Upper lobe of right lung (tissue), 1 donor: ENCODE measurements at regions not wholly inside any gene's neighbourhood (a gene's known extent, or its start where the extent isn't known, plus 50 kb on each side); places are given as distances from the start of the nearest gene placed in this dataset.

Experiments used
- ATAC-seq: fragments of 200-7000 bp; cut with Tn5 transposase; one replicate; pipeline ENCODE4 v1.9.1; 2020; ENCODE audit warnings: mild to moderate bottlenecking, moderate library complexity
- DNase-seq: peaks from one replicate; pipeline ENCODE4 v3.0.0-alpha.2; 2020
- H3K27ac ChIP-seq: fragments of 200-600 bp; one replicate; pipeline ENCODE4 v1.8.0; 2022
- H3K27me3 ChIP-seq: fragments of 200-600 bp; one replicate; pipeline ENCODE4 v1.8.0; 2022; ENCODE audit warnings: mild to moderate bottlenecking
- H3K36me3 ChIP-seq: fragments of 200-600 bp; one replicate; pipeline ENCODE4 v1.8.0; 2022
- H3K4me1 ChIP-seq: fragments of 200-600 bp; one replicate; pipeline ENCODE4 v1.8.0; 2022
- H3K4me3 ChIP-seq: fragments of 200-600 bp; one replicate; pipeline ENCODE4 v1.8.0; 2022; ENCODE audit warnings: mild to moderate bottlenecking
- H3K9me3 ChIP-seq: fragments of 200-600 bp; one replicate; pipeline ENCODE4 v1.8.0; 2022
- intact Hi-C: fragments of 100-400 bp; cut with DNase I; formaldehyde crosslinking; loops from one replicate; pipeline ENCODE4 v1.11.0; 2022
- TF ChIP-seq, protein P1 (sequence below): fragments of 200-600 bp; IDR thresholded peaks from one replicate; pipeline ENCODE4 v1.8.0; 2022; ENCODE audit warnings: antibody characterized with exemption
- donor health status: DM: no; HTN: yes; CAD: no; lungs with severe emphysema.

- no peak overlapping the region for H3K27ac ChIP-seq
- no peaks in the 10 kb centered on the region for H3K36me3 ChIP-seq
- intact Hi-C loops = no loop called here
- ATAC-seq (peak; percentile 50), DNase-seq (no peak)
- TF ChIP-seq, protein P1, sequence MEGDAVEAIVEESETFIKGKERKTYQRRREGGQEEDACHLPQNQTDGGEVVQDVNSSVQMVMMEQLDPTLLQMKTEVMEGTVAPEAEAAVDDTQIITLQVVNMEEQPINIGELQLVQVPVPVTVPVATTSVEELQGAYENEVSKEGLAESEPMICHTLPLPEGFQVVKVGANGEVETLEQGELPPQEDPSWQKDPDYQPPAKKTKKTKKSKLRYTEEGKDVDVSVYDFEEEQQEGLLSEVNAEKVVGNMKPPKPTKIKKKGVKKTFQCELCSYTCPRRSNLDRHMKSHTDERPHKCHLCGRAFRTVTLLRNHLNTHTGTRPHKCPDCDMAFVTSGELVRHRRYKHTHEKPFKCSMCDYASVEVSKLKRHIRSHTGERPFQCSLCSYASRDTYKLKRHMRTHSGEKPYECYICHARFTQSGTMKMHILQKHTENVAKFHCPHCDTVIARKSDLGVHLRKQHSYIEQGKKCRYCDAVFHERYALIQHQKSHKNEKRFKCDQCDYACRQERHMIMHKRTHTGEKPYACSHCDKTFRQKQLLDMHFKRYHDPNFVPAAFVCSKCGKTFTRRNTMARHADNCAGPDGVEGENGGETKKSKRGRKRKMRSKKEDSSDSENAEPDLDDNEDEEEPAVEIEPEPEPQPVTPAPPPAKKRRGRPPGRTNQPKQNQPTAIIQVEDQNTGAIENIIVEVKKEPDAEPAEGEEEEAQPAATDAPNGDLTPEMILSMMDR = peak; percentile 53
- no peaks in the 10 kb centered on the region for H3K9me3 ChIP-seq
- no peak overlapping the region for H3K4me3 ChIP-seq
- H3K4me1 ChIP-seq = no peaks in the 10 kb centered on the region
- no peaks in the 10 kb centered on the region for H3K27me3 ChIP-seq
These were observed 207.6 kb upstream of the DMRTA1 start for GRCh38 chr9:22238809-22239684.

DNA sequence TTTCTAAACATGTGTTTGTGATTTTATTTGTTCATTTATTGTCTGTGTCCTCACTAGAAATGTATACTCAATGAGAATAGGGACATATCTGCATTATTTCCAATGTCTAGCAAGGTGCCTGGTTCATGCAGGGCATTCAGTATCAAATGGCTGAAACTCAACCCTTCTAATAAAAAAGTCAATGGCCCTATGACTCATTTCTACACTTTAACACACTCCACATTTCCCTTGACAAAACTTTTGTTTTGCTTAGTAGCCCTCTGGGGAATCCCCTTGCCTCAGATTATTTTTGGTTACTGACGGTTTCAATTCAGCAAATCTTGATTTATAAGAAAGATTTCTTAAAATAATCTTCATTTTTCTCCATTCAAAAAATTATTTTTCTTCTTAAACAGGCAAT, 206.0 kb upstream of the DMRTA1 start:
- Histone ChIP-seq H3K9me3 (no peaks in the 10 kb centered on the region), H3K27me3 (no peaks in the 10 kb centered on the region), H3K36me3 (no peaks in the 10 kb centered on the region), H3K27ac (no peak overlapping the region), H3K4me3 (no peak overlapping the region), H3K4me1 (no peaks in the 10 kb centered on the region)
- intact Hi-C loops = loop anchor here (5.0 kb wide), 1 partner anchor 428 kb away; no protein-coding TSS in a partner anchor
- TF ChIP-seq, protein P1 = no peak
- ATAC-seq = no peak
- no peak for DNase-seq

DNA sequence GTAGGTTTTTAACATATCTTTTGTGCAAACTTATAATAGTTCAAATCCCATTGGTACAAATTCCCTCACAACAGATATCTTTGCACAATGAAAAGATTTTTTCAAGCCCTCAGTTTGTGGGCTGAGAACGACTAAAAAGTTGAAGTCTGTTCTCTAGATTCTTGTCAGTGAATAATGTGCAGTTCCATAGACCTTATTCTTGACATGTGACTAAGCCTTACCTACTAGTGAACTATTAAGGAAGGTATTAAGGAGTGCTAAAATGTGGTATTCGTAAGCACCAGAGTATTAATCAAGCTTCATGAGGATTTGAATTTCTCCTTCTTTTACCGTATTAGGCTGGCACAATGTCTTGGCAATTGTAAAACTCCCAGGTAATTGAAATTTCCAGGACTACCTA, 205.6 kb upstream of the DMRTA1 start:
- TF ChIP-seq, protein P1 = no peak
- Histone ChIP-seq H3K9me3 (no peaks in the 10 kb centered on the region), H3K27me3 (no peaks in the 10 kb centered on the region), H3K27ac (no peak overlapping the region), H3K4me1 (no peaks in the 10 kb centered on the region), H3K36me3 (no peaks in the 10 kb centered on the region), H3K4me3 (no peak overlapping the region)
- intact Hi-C loops = loop anchor here (5.0 kb wide), 1 partner anchor 429 kb away; no protein-coding TSS in a partner anchor
- no peak for DNase-seq
- ATAC-seq = no peak

- Histone ChIP-seq H3K4me1 (no peaks in the 10 kb centered on the region), H3K27me3 (no peaks in the 10 kb centered on the region), H3K4me3 (no peak overlapping the region), H3K36me3 (no peaks in the 10 kb centered on the region), H3K9me3 (no peaks in the 10 kb centered on the region), H3K27ac (no peak overlapping the region)
- ATAC-seq = peak; percentile 64
- intact Hi-C loops = loop anchor here (5.0 kb wide), 1 partner anchor 429 kb away; no protein-coding TSS in a partner anchor
- DNase-seq = no peak
- TF ChIP-seq, protein P1 = no peak
These were observed 205.0 kb upstream of the DMRTA1 start for GRCh38 chr9:22241611-22242010.

GRCh38 chr9:22244139-22245011, 202.2 kb upstream of the DMRTA1 start:
- TF ChIP-seq, protein P1 = peak; percentile 49
- intact Hi-C loops = loop anchor here (5.0 kb wide), 1 partner anchor 432 kb away; no protein-coding TSS in a partner anchor
- Histone ChIP-seq H3K4me3 (peak overlapping the region; percentile 17), H3K27me3 (no peaks in the 10 kb centered on the region), H3K4me1 (no peaks in the 10 kb centered on the region), H3K27ac (no peak overlapping the region), H3K36me3 (no peaks in the 10 kb centered on the region), H3K9me3 (no peaks in the 10 kb centered on the region)
- peak; percentile 60 for DNase-seq
- peak; percentile 82 for ATAC-seq
